ENCODE measurements at regions not wholly inside any gene's neighbourhood (a gene's known extent, or its start where the extent isn't known, plus 50 kb on each side); places are given as distances from the start of the nearest gene placed in this dataset.

- no peak for DNase-seq
Measured at GRCh38 chr18:46415532-46416252, 241.3 kb downstream of the LOXHD1 start.

GRCh38 chr18:46416706-46417638 is 240.0 kb downstream of the LOXHD1 start:
- peak; percentile 54 for DNase-seq

GRCh38 chr18:46418663-46419260 is 238.3 kb downstream of the LOXHD1 start:
- no peak for DNase-seq

GRCh38 chr18:46419391-46420141 is 237.5 kb downstream of the LOXHD1 start:
- no peak for DNase-seq

- DNase-seq, result no peak
Measured at GRCh38 chr18:46421973-46422551, 235.0 kb downstream of the LOXHD1 start.

- DNase-seq, result no peak
Measured at GRCh38 chr18:46422552-46423055, 234.4 kb downstream of the LOXHD1 start.

GRCh38 chr18:46423226-46423805 is 233.7 kb downstream of the LOXHD1 start:
- no peak for DNase-seq

- DNase-seq, result no peak
Measured at GRCh38 chr18:46424898-46425297, 232.1 kb downstream of the LOXHD1 start.

GRCh38 chr18:46425511-46425910 is 231.5 kb downstream of the LOXHD1 start:
- no peak for DNase-seq

GRCh38 chr18:46426021-46426678 is 230.9 kb downstream of the LOXHD1 start:
- DNase-seq, result no peak

GRCh38 chr18:46426679-46427047 is 230.4 kb downstream of the LOXHD1 start:
- DNase-seq, result no peak

All from NCI-H2171 (cell line).